Parathyroid adenoma (tissue), 2 donors: ENCODE measurements at regions not wholly inside any gene's neighbourhood (a gene's known extent, or its start where the extent isn't known, plus 50 kb on each side); places are given as distances from the start of the nearest gene placed in this dataset.

Experiments used
- H2AFZ ChIP-seq: fragments of 300-600 bp; sonication (generic); one replicate; pipeline ENCODE4 v1.7.0; 2017; ENCODE audit warnings: antibody characterized with exemption, mild to moderate bottlenecking
- H3K27ac ChIP-seq: fragments of 300-600 bp; sonication (generic); one replicate; pipeline ENCODE4 v1.7.0; 2017
- H3K27me3 ChIP-seq: fragments of 300-600 bp; sonication (generic); one replicate; pipeline ENCODE4 v1.7.0; 2017; ENCODE audit warnings: low read length; ENCODE audit not compliant: control insufficient read depth, insufficient read depth
- H3K36me3 ChIP-seq: fragments of 300-600 bp; sonication (generic); one replicate; pipeline ENCODE4 v1.7.0; 2017; ENCODE audit warnings: low read length; ENCODE audit not compliant: control insufficient read depth, insufficient read depth
- H3K4me1 ChIP-seq: fragments of 300-600 bp; sonication (generic); one replicate; pipeline ENCODE4 v1.7.0; 2017; ENCODE audit warnings: control low read depth
- H3K4me2 ChIP-seq: fragments of 300-600 bp; sonication (generic); one replicate; pipeline ENCODE4 v1.7.0; 2017; ENCODE audit warnings: low read length
- H3K4me3 ChIP-seq: fragments of 300-600 bp; sonication (generic); one replicate; pipeline ENCODE4 v1.7.0; 2017; ENCODE audit warnings: low read depth, low read length
- H3K79me2 ChIP-seq: fragments of 300-600 bp; sonication (generic); one replicate; pipeline ENCODE4 v1.7.0; 2017; ENCODE audit warnings: control low read depth
- H3K9ac ChIP-seq: fragments of 300-600 bp; sonication (generic); one replicate; pipeline ENCODE4 v1.7.0; 2017; ENCODE audit warnings: mild to moderate bottlenecking
- H3K9me3 ChIP-seq: fragments of 300-600 bp; sonication (generic); one replicate; pipeline ENCODE4 v1.7.0; 2017; ENCODE audit warnings: low read length; ENCODE audit not compliant: control insufficient read depth
- CTCF ChIP-seq: fragments of 300-600 bp; sonication (generic); IDR thresholded peaks from one replicate; pipeline ENCODE4 v1.7.0; 2017; ENCODE audit warnings: antibody characterized with exemption, mild to moderate bottlenecking
- donor health status: primary hyperparathyroidism.

- Histone ChIP-seq H3K9ac (no peak overlapping the region), H3K27me3 (no peaks in the 10 kb centered on the region), H3K27ac (no peak overlapping the region), H3K4me3 (no peak overlapping the region), H2AFZ (no peak overlapping the region), H3K36me3 (no peaks in the 10 kb centered on the region), H3K9me3 (no peaks in the 10 kb centered on the region), H3K79me2 (no peaks in the 10 kb centered on the region), H3K4me2 (no peak overlapping the region), H3K4me1 (no peaks in the 10 kb centered on the region)
- TF ChIP-seq CTCF, result no peak
Measured at GRCh38 chr5:167413506-167413905, 877.9 kb upstream of the WWC1 start.

GRCh38 chr5:167414611-167415010 lies 876.8 kb upstream of the WWC1 start:
- TF ChIP-seq CTCF, result no peak
- H3K27ac ChIP-seq, result no peak overlapping the region
- H3K9me3 ChIP-seq, result no peaks in the 10 kb centered on the region
- no peak overlapping the region for H3K4me2 ChIP-seq
- no peak overlapping the region for H3K4me3 ChIP-seq
- H3K4me1 ChIP-seq, result no peaks in the 10 kb centered on the region
- H3K36me3 ChIP-seq, result no peaks in the 10 kb centered on the region
- no peak overlapping the region for H3K9ac ChIP-seq
- H3K79me2 ChIP-seq, result no peaks in the 10 kb centered on the region
- H2AFZ ChIP-seq, result no peak overlapping the region
- no peaks in the 10 kb centered on the region for H3K27me3 ChIP-seq

- TF ChIP-seq CTCF, result no peak
- H3K4me2 ChIP-seq, result no peak overlapping the region
Measured at GRCh38 chr5:167415779-167416746, 875.4 kb upstream of the WWC1 start.

GRCh38 chr5:167417662-167418061 lies 873.8 kb upstream of the WWC1 start:
- Histone ChIP-seq H3K9ac (no peak overlapping the region), H3K36me3 (no peaks in the 10 kb centered on the region)
- no peak for TF ChIP-seq CTCF

More at GRCh38 chr5:167415779-167416746, 875.4 kb upstream of the WWC1 start:
- H3K79me2 ChIP-seq, result no peaks in the 10 kb centered on the region
- no peak overlapping the region for H2AFZ ChIP-seq
- H3K4me1 ChIP-seq, result no peaks in the 10 kb centered on the region
- no peak overlapping the region for H3K27ac ChIP-seq
- H3K4me3 ChIP-seq, result no peak overlapping the region
- H3K36me3 ChIP-seq, result no peaks in the 10 kb centered on the region
- H3K9me3 ChIP-seq, result no peaks in the 10 kb centered on the region
- no peaks in the 10 kb centered on the region for H3K27me3 ChIP-seq
- no peak overlapping the region for H3K9ac ChIP-seq

More at GRCh38 chr5:167417662-167418061, 873.8 kb upstream of the WWC1 start:
- Histone ChIP-seq H3K4me3 (no peak overlapping the region), H3K79me2 (no peaks in the 10 kb centered on the region), H3K4me1 (no peaks in the 10 kb centered on the region), H3K27me3 (no peaks in the 10 kb centered on the region), H3K27ac (no peak overlapping the region), H2AFZ (no peak overlapping the region), H3K4me2 (no peak overlapping the region), H3K9me3 (no peaks in the 10 kb centered on the region)
